ENCODE measurements at regions not wholly inside any gene's neighbourhood (a gene's known extent, or its start where the extent isn't known, plus 50 kb on each side); places are given as distances from the start of the nearest gene placed in this dataset.

GRCh38 chr3:43856761-43857160, 166.0 kb downstream of the ABHD5 start:
- no peak for TF ChIP-seq RCOR1 (IDR thresholded peaks at IDR 0.05; ENCODE audit: insufficient replicate concordance, low read length)
- TF ChIP-seq, protein P1, sequence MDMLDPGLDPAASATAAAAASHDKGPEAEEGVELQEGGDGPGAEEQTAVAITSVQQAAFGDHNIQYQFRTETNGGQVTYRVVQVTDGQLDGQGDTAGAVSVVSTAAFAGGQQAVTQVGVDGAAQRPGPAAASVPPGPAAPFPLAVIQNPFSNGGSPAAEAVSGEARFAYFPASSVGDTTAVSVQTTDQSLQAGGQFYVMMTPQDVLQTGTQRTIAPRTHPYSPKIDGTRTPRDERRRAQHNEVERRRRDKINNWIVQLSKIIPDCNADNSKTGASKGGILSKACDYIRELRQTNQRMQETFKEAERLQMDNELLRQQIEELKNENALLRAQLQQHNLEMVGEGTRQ (IDR thresholded peaks at IDR 0.05; ENCODE audit: low read depth, low read length), result no peak
- TF ChIP-seq BHLHE40 (IDR thresholded peaks at IDR 0.05; ENCODE audit: low read depth, low read length), result no peak
- no peak for TF ChIP-seq RAD21 (IDR thresholded peaks at IDR 0.05; ENCODE audit: low read length)
- TF ChIP-seq, protein P2, sequence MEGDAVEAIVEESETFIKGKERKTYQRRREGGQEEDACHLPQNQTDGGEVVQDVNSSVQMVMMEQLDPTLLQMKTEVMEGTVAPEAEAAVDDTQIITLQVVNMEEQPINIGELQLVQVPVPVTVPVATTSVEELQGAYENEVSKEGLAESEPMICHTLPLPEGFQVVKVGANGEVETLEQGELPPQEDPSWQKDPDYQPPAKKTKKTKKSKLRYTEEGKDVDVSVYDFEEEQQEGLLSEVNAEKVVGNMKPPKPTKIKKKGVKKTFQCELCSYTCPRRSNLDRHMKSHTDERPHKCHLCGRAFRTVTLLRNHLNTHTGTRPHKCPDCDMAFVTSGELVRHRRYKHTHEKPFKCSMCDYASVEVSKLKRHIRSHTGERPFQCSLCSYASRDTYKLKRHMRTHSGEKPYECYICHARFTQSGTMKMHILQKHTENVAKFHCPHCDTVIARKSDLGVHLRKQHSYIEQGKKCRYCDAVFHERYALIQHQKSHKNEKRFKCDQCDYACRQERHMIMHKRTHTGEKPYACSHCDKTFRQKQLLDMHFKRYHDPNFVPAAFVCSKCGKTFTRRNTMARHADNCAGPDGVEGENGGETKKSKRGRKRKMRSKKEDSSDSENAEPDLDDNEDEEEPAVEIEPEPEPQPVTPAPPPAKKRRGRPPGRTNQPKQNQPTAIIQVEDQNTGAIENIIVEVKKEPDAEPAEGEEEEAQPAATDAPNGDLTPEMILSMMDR (conservative IDR thresholded peaks at IDR 0.05; ENCODE audit: low read depth, low read length), result no peak
- TF ChIP-seq POLR2A (IDR thresholded peaks at IDR 0.05; ENCODE audit: low read depth, low read length), result no peak
- TF ChIP-seq CEBPB (IDR thresholded peaks at IDR 0.05; ENCODE audit: low read depth, low read length), result no peak
- no peak for TF ChIP-seq RFX5 (IDR thresholded peaks at IDR 0.05; ENCODE audit: low read depth, low read length)
- TF ChIP-seq SMC3 (IDR thresholded peaks at IDR 0.05; ENCODE audit: low read depth, low read length), result no peak
- no peak for TF ChIP-seq MXI1 (IDR thresholded peaks at IDR 0.05; ENCODE audit: borderline replicate concordance, low read depth, low read length)
- TF ChIP-seq MAZ (IDR thresholded peaks at IDR 0.05; ENCODE audit: borderline replicate concordance, low read depth, low read length), result no peak

Data from IMR-90 (cell line).